HL-60 (cell line): ENCODE measurements at regions not wholly inside any gene's neighbourhood (a gene's known extent, or its start where the extent isn't known, plus 50 kb on each side); places are given as distances from the start of the nearest gene placed in this dataset.

Experiments used
- DNase-seq, 2 experiments: peaks; one replicate each; pipeline ENCODE4 v3.0.0-alpha.2; 2010 to 2020; ENCODE audit warnings: low read depth in 1 of 2, low spot score in 1 of 2
- H3K27ac ChIP-seq: fragments of 250-450 bp; sonication (Bioruptor Pico); replicated peaks from 2 replicates; pipeline ENCODE4 v1.5.1; 2020; ENCODE audit warnings: mild to moderate bottlenecking, moderate library complexity
- H3K27me3 ChIP-seq: fragments of 250-450 bp; sonication (Bioruptor Pico); 2 replicates; pipeline ENCODE4 v1.5.1; 2021; ENCODE audit warnings: mild to moderate bottlenecking, moderate library complexity; ENCODE audit not compliant: insufficient read depth, poor library complexity, severe bottlenecking
- H3K4me3 ChIP-seq: replicated peaks from 2 replicates; pipeline ENCODE4 v1.5.1; 2011; ENCODE audit warnings: mild to moderate bottlenecking, control low read depth, low read length; ENCODE audit not compliant: insufficient read depth
- GABPA ChIP-seq: IDR thresholded peaks from 2 replicates; pipeline ENCODE4 v1.6.1; 2012; ENCODE audit warnings: low read depth
- POLR2AphosphoS5 ChIP-seq: IDR thresholded peaks from 2 replicates; pipeline ENCODE4 v1.6.1; 2012; ENCODE audit warnings: low read depth
- SPI1 ChIP-seq: IDR thresholded peaks from 2 replicates; pipeline ENCODE4 v1.6.1; 2012; ENCODE audit warnings: low read depth, mild to moderate bottlenecking, borderline replicate concordance
- TF ChIP-seq, protein P1 (sequence below): IDR thresholded peaks from 2 replicates; pipeline ENCODE4 v1.6.1; 2012; ENCODE audit warnings: low read depth; ENCODE audit not compliant: insufficient replicate concordance
- TF ChIP-seq, protein P2 (sequence below): IDR thresholded peaks from one replicate; pipeline ENCODE4 v1.5.1; 2011; ENCODE audit warnings: low read length, control low read depth, inconsistent platforms; ENCODE audit not compliant: insufficient read depth

DNA sequence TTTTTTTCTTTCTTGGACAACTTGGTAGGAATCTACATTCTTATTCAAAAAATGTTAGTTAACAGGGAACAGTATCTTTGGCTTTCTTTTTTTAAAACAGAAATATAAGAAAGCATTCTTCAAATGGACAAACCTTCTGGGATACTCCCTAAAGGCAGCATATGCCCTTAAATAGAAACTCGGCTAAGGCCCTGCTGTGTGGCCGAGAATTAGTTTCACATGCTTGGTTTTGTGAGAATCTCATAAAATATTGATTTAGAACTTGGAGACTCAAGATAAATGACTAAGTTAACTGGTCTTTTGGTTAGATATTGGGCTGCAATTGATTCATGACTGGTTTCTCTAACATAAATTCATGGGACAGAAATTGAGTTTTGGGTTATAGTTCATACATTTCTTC lies 359.9 kb upstream of the XYLT1 start:
- TF ChIP-seq, protein P1, sequence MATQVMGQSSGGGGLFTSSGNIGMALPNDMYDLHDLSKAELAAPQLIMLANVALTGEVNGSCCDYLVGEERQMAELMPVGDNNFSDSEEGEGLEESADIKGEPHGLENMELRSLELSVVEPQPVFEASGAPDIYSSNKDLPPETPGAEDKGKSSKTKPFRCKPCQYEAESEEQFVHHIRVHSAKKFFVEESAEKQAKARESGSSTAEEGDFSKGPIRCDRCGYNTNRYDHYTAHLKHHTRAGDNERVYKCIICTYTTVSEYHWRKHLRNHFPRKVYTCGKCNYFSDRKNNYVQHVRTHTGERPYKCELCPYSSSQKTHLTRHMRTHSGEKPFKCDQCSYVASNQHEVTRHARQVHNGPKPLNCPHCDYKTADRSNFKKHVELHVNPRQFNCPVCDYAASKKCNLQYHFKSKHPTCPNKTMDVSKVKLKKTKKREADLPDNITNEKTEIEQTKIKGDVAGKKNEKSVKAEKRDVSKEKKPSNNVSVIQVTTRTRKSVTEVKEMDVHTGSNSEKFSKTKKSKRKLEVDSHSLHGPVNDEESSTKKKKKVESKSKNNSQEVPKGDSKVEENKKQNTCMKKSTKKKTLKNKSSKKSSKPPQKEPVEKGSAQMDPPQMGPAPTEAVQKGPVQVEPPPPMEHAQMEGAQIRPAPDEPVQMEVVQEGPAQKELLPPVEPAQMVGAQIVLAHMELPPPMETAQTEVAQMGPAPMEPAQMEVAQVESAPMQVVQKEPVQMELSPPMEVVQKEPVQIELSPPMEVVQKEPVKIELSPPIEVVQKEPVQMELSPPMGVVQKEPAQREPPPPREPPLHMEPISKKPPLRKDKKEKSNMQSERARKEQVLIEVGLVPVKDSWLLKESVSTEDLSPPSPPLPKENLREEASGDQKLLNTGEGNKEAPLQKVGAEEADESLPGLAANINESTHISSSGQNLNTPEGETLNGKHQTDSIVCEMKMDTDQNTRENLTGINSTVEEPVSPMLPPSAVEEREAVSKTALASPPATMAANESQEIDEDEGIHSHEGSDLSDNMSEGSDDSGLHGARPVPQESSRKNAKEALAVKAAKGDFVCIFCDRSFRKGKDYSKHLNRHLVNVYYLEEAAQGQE: no peak
- TF ChIP-seq POLR2AphosphoS5: no peak
- TF ChIP-seq, protein P2, sequence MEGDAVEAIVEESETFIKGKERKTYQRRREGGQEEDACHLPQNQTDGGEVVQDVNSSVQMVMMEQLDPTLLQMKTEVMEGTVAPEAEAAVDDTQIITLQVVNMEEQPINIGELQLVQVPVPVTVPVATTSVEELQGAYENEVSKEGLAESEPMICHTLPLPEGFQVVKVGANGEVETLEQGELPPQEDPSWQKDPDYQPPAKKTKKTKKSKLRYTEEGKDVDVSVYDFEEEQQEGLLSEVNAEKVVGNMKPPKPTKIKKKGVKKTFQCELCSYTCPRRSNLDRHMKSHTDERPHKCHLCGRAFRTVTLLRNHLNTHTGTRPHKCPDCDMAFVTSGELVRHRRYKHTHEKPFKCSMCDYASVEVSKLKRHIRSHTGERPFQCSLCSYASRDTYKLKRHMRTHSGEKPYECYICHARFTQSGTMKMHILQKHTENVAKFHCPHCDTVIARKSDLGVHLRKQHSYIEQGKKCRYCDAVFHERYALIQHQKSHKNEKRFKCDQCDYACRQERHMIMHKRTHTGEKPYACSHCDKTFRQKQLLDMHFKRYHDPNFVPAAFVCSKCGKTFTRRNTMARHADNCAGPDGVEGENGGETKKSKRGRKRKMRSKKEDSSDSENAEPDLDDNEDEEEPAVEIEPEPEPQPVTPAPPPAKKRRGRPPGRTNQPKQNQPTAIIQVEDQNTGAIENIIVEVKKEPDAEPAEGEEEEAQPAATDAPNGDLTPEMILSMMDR: no peak
- no peak for TF ChIP-seq GABPA
- no peak for TF ChIP-seq SPI1
- no peaks in the 10 kb centered on the region for H3K27me3 ChIP-seq
- DNase-seq: no peak

DNA sequence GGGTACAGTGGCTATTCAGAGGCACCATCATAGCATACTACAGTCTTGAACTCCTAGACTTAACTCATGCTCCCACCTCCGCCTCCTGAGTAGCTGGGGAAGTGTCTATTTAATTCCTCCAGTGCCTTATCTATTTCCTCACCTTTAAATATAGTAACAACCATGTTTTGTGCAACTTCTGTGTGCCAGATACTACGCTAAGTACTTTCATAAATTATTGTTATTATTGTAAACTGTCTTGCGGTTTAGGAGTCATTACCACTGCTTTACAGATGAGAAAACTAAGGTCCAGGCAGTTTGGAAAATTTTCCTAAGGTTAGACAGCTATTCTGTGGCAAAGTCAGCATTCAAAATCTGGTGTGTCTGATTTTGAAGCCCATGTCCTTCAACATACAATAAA lies 359.1 kb upstream of the XYLT1 start:
- H3K27me3 ChIP-seq: no peaks in the 10 kb centered on the region
- no peak for DNase-seq
- H3K27ac ChIP-seq: no peak overlapping the region
- TF ChIP-seq, protein P1: no peak
- TF ChIP-seq GABPA (no peak), SPI1 (no peak), POLR2AphosphoS5 (no peak)
- TF ChIP-seq, protein P2: no peak
- H3K4me3 ChIP-seq: no peak overlapping the region

More for the DNA sequence above, 359.9 kb upstream of the XYLT1 start:
- Histone ChIP-seq H3K27ac (no peak overlapping the region), H3K4me3 (no peak overlapping the region)

DNA sequence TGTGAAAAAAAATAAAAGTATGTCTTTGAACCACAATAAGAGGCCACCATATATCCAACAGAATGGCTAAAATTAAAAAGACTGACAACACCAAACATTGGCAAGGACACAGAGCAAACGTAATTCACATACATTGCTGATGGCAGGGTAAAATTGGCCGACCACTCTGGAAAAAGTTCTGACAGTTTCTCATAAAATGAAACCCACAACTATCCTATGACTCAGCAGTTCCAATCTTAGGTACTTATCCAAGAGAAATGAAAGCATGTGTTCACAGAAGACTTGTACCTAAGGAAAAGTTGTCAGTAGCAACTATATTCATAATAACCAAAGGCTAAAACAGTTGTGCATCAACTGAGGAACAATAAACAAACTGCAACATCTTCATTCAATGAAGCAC lies 357.3 kb upstream of the XYLT1 start:
- DNase-seq: no peak
- Histone ChIP-seq H3K4me3 (no peak overlapping the region), H3K27me3 (no peaks in the 10 kb centered on the region), H3K27ac (no peak overlapping the region)
- no peak for TF ChIP-seq POLR2AphosphoS5
- no peak for TF ChIP-seq SPI1
- no peak for TF ChIP-seq GABPA
- TF ChIP-seq, protein P2: no peak
- TF ChIP-seq, protein P1: no peak
